HS-27A (cell line): ENCODE measurements at regions not wholly inside any gene's neighbourhood (a gene's known extent, or its start where the extent isn't known, plus 50 kb on each side); places are given as distances from the start of the nearest gene placed in this dataset.
"Not testable (repeated sequence)": the region's sequence is repeated elsewhere in the genome, so short reads cannot be mapped to it uniquely, and the experiment has no call there.

Source experiments
- DNase-seq: peaks from one replicate; pipeline ENCODE4 v3.0.0-alpha.2; 2012; ENCODE audit warnings: low read depth, missing footprints

DNA sequence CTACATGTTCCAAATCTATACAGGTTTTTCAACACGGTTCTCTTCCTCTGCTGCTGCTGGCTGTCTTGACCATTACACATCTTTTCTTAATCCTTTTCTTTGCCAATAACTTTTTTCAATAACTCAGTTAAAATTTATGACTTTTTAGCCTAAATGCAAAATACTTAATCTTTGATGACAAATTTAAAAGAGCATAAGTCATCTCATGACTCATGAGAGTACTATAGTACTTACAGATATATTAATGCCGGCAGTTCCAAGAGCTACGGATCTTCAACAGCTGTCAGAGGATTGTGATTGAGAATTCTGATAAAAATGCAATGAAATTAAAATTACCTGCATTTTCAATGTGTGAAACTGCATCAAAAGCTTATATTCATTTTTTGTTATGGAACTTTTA, 105.5 kb downstream of the KPNA2 start:
- DNase-seq, result no peak

- no peak for DNase-seq
Observed at GRCh38 chr17:68142595-68142994, 105.2 kb upstream of the AMZ2 start.

- no peak for DNase-seq
Observed at GRCh38 chr17:68143425-68143824, 104.4 kb upstream of the AMZ2 start.

GRCh38 chr17:68145088-68145487, 102.8 kb upstream of the AMZ2 start:
- no peak for DNase-seq

- DNase-seq, result no peak
Observed at GRCh38 chr17:68148936-68149335, 98.9 kb upstream of the AMZ2 start.

DNA sequence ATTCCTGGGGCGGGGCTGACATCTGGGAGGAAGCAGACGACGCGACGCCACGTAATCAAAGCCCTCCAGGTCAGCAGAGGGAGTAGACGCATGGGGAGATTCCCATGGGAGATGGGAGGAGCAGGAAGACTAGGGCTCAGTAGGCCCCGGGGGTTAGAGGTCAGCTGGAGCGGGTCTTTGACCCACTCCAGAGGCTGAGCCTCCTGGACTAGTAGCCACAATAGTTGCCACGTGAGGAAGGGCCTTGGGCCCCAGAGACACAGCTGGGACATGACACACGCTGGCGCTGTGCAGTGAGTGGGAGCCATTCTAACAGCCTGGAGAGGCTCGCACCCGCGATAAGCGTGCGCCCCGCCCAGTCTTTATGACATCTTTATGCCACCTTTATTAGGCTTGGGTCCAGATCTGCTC, 95.7 kb upstream of the AMZ2 start:
- DNase-seq, result no peak

- no peak for DNase-seq
Observed at GRCh38 chr17:68155692-68156091, 92.2 kb upstream of the AMZ2 start.

DNA sequence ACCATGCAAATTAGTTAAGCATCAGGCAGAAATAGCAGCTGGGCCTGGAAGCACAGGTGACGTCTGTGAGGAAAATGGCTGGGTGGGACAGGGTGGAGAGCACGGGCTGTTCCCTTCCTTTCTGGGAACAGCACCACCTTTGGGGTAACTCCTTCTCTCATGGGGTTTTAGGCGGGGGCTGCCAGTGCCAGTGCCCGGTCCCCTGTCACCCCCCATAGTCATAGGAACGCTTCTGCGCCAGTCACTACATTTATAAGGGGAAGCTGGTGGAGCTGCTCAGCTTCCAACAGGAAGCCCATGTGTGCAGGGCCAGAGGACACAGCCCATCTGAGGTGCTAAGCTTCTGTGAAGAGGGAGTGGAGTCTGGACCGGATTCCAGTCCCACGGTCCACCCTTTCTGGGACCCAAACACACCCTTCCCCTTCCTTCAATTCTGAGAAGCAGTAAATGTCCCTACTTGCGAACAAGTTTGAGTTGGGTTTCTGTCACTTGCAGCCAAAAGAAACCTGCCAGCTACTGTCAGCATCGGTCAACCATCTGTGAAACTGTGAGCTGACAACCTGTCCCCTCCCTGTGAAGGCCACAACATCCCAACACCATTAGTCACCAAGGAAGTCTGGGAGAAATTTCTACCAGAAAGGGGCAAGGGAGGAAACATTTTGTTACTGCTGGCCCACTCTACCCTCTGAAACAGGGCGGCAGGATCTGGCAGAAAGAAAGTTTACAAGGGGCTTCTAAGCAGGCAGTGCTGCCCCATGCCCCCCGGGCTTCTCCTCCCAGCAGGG, 86.0 kb upstream of the AMZ2 start:
- no peak for DNase-seq

DNA sequence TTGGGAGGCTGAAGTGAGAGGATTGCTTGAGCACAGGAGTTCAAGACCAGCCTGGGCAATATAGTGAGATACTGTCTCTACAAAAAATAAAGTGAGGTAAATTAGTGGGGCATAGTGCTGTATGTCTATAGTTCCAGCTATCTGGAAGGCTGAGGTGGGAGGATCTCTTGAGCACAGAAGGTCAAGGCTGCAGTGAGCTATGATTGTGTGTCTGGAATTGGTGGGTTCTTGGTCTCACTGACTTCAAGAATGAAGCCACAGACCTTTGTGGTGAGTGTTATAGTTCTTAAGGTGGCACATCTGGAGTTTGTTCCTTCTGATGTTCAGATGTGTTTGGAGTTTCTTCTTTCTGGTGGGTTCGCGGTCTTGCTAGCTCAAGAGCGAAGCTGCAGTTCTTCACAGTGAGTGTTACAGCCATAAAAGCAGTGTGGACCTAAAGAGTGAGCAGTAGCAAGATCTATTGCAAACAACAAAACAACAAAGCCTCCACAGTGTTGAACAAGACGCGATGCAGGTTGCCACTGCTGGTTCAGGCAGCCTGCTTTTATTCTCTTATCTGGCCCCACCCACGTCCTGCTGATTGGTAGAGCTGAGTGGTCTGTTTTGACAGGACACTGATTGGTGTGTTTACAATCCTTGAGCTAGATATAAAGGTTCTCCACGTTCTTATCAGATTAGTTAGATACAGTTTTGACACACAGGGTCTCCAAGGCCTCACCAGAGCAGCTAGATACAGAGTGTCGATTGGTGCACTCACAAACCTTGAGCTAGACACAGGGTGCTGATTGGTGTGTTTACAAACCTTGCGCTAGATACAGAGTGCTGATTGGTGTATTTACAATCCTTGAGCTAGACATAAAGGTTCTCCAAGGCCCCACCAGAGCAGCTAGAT, 79.3 kb upstream of the AMZ2 start:
- DNase-seq, result not testable (repeated sequence)

GRCh38 chr17:68169165-68169821, 78.5 kb upstream of the AMZ2 start:
- not testable (repeated sequence) for DNase-seq

GRCh38 chr17:68169840-68170239, 78.0 kb upstream of the AMZ2 start:
- no peak for DNase-seq

- DNase-seq, result no peak
Observed at GRCh38 chr17:68170246-68170645, 77.6 kb upstream of the AMZ2 start.

DNA sequence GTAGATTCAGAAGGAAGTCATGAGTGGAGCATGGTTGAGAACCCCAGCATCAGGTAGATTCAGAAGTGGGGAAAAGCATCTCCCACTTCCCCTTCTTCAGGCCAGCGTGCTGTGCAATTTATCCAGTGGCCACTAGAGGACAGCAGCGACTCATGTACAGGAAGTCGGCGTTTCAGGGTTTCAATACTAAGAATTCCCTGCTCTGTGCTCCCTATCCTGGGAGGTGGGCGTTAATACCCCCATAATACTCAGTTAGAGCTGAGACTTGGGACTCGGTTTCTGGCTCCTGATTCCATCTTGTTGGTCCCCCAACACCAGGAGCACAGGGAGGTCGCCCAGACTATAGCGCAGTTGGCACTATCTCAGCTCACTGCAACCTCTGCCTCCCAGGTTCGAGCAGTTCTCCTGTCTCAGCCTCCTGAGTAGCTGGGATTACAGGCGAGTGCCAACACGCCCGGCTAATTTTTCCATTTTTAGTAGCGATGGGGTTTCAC, 75.3 kb upstream of the AMZ2 start:
- DNase-seq, result peak; percentile 11

DNA sequence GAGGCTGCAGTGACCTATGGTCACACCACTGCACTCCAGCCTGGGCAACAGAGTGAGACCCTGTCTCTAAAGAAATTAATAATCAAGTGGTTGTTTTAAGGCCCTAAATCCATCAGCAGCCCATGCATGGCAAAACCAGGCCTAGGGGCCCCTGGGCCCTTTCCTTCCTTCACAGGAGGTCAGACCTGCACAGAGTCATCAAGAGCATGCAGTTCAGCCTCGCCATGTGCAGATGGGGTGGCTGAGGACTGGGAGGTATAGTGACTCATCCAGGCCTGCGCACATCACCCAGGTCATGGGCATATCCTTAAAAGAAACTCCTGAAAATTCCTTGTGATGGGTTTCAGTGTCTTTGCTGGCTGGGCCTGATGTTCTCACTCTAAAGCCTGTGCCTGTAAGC, 72.4 kb upstream of the AMZ2 start:
- DNase-seq, result no peak

DNA sequence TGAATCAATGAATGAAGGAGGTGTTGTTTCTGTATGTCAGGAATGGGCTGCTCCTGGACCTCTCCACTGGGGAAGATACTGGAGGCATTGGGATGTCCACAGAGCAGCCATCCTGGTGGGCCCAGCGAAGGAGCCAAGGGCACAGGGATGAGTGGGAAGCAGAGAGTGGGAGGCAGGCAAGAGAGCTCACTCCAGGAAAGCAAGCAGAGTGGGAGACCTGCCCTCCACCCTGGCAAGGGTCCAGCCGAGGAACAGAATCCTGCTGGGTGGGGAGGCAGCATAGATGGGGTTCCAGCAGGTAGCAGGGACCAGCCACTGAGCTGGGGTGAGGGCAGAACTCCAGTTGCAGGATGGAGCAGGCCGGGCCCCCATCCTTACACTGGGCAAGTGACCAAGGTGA, 71.9 kb upstream of the AMZ2 start:
- no peak for DNase-seq

GRCh38 chr17:68176718-68177117, 71.1 kb upstream of the AMZ2 start:
- DNase-seq, result no peak

- DNase-seq, result no peak
Observed at GRCh38 chr17:68178831-68179230, 69.0 kb upstream of the AMZ2 start.

DNA sequence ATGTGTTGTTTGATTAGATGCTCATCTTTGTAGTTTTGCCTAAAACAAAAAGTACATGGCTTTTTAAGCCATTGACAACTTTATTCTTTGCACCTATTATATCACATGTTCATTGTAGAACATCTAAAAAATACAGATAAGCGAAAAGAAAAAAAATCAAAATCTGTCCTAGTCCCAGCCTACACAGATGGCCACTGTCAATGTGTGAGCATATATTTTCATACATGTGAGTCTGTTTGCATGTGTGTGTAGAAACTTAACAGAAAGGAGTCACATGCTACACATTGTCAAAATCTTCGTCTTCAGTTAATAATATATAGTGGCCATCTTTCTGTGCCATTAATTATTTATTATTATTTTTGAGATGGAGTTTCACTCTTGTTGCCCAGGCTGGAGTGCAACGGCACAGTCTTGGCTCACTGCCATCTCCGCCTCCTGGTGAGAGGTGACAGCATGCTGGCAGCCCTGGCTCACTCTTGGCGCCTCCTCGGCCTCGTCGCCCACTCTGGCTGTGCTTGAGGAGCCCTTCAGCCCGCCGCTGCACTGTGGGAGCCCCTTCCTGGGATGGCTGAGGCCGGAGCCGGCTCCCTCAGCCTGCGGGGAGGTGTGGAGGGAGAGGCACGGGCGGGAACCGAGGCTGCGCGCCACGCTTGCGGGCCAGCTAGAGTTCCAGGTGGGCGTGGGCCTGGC, 68.5 kb upstream of the AMZ2 start:
- DNase-seq, result no peak

- DNase-seq, result no peak
Observed at GRCh38 chr17:68179926-68180285, 67.9 kb upstream of the AMZ2 start.

- DNase-seq, result no peak
Observed at GRCh38 chr17:68182011-68182306, 65.9 kb upstream of the AMZ2 start.

DNA sequence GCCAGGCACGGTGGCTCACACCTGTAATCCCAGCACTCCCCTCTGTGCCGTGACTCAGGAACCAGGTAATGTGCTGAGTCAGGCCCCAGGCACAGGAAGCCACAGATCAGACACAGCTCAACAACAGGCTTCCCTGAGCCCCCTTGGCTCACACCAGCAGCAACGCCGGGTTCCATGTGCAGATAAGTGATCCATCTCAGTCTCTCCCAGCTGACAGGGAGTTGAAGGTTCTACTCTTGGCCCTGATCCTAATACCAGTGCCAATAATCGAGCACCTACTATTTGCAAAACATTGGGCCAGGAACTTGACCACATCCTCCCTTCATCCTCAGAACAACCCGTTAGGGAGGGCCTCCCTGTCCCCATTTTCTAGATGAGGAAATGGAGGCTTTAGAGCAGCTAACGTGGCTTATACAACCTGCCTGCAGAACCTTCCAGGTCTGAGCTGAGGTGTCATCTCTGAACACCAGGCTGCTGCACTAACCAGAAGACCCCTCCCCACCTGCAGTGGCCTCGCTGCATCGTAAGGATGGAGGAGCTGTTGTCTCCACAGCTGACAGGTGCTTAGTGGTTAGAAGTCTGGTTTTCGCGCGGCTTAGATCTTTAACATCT, 64.8 kb upstream of the AMZ2 start:
- DNase-seq, result no peak

GRCh38 chr17:68184141-68184571, 63.7 kb upstream of the AMZ2 start:
- no peak for DNase-seq
